Activated CD4-positive, alpha-beta T cell treated with anti-CD3 and anti-CD28 coated beads for 24 hours (primary cell): ENCODE measurements at regions not wholly inside any gene's neighbourhood (a gene's known extent, or its start where the extent isn't known, plus 50 kb on each side); places are given as distances from the start of the nearest gene placed in this dataset.
"Not testable (repeated sequence)": the region's sequence is repeated elsewhere in the genome, so short reads cannot be mapped to it uniquely, and the experiment has no call there.

Experiments
- DNase-seq, 2 donors: peaks; one replicate each; pipeline ENCODE4 v3.0.0-alpha.2; 2020; ENCODE audit warnings: low read depth in 2 of 2

- no peak for DNase-seq
Measured at GRCh38 chr13:70792121-70792520, 683.9 kb upstream of the KLHL1 start.

DNA sequence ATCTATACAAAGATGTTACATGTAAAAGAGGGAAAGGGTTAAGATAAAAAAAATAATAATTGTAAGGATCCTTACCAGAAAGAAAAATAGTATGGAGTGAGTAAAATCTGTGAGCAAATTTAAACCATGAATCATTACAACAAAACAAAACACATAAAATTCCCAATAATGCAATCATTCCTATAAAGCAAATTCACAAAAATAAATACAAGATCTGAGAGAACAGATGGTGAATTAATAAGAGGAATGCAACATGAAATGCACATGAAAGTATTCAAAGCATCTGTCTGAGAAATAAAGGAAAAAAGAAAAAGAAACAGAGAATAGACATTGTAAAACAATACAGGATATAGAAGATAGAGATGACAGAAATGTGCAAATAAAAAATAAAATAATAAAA is 681.5 kb upstream of the KLHL1 start:
- no peak for DNase-seq

DNA sequence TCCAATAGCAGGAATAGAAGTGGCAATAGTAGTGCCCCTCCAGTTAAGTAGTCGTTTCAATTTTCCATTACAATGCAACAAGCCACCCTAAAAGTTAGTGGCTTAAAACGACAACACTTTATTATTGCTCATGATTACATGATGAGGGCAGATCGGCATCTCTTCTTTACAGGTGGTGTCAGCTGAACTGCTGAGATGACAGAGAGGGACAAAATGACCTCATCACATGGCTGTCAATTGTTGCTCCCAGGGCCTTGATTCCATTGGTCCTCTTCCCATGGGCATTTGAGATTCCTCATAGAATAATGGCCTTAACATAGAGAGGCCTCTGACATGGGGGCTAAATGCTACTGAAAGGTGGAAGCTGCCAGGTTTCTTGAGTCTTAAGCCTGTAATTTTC is 679.8 kb upstream of the KLHL1 start:
- no peak for DNase-seq

DNA sequence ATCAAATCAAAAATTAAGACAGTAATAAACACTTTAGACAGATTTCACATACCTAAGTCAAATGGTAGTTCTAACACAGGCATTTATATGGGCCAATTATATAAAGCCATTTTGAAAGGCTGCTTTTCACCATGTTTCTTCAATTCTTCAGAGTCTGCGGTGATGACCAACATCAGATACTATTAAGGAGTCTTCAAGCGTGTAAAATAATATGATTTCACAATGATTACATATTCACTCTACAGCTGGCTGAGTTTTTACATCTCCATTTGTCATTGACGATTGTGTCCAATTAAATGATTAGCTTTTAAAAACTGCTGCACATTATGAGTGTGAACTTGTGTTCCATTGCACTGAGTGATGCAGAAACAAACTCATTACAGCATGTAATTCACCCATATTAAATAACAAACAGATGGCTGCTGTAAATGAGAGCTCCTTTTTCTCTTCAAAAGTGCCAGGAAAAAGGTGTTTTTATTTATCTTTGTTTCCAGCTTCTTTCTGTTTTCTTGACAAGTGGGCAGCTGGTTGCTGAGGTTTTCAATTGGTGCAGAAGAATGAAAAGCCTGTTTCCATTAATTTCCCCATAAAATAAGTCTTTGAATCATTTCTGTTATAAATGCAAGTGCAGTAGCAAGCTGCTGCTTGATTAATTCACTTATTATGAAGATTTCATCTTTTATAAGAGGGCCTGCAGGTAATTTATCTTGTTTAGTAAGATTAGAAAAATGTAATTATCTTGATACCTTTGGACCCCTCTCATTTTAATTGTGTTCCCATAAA is 676.1 kb upstream of the KLHL1 start:
- DNase-seq = no peak

DNA sequence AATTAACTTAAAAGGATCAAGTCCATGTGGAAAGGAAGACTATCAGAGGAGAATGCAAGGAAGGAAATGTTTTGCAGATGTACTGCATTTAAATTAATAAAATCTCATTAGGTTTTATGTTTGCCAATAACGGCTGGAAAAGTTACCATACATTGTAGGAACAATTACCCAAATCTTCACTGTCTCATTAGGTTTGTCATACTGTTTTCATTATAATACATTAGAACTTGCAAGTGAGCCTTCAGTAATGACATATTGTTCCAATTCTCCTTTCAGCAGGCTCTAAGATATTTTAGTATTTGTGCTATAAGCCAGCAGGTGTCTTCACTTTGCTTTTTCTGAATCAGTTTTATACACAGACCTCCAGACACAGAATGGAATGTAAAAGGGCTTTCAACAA is 661.6 kb upstream of the KLHL1 start:
- DNase-seq = no peak

DNA sequence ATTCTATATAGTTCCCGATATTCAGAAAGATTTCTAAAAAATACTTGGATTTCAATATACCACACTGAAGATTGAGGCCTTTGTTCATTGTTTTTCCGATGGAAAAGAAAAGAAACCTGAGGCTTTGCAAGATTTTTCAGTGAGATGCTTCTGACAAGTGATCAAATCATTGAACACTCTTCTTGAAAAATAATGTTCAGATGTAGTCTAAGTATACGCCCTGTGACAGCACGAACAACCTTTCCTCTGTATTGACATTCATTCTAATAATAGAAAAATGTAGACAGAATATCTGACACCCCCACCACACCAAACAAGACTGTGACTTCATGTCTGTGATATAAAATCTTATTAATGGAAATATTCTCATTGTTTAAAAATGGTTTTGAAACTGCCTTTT is 650.7 kb upstream of the KLHL1 start:
- DNase-seq = no peak

GRCh38 chr13:70756088-70756487 is 647.8 kb upstream of the KLHL1 start:
- no peak for DNase-seq

GRCh38 chr13:70755456-70755855 is 647.2 kb upstream of the KLHL1 start:
- DNase-seq = no peak

GRCh38 chr13:70747262-70747661 is 639.0 kb upstream of the KLHL1 start:
- no peak for DNase-seq

DNA sequence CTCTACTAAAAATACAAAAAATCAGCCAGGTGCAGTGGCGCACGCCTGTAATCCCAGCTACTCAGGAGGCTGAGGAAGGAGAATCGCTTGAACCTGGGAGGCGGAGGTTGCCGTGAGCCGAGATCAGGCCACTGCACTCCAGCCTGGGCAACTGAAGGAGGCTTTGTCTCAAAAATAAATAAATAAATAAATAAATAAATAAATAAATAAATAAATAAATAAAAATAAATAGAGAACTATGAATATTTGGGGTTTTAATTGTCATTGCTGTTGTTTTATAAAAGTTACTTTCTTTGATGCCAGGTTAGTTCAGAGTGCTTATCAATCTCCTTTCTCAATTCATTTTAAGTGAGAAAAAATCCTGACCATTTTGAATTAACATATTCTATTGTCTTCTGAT is 638.2 kb upstream of the KLHL1 start:
- DNase-seq = not testable (repeated sequence)

GRCh38 chr13:70736622-70737317 is 628.5 kb upstream of the KLHL1 start:
- no peak for DNase-seq

DNA sequence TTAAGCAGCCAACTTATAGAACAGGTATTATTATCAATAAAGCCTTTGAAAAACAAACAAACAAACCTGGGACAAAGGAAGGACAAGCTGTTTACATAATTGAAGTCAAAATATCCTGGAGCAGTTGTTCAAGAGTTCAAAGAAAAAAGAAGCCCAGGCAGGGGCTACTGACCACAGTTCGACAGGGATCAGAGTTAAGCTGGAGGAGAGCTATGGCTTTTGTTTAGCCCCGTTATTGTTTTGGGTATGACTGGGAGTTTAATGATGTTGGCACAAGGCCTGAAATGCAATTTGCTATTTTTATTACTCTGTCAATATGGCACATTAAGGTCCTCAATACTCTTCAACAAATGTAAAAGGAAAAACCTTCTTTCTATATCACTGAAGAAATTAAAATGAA is 624.4 kb upstream of the KLHL1 start:
- DNase-seq = no peak

DNA sequence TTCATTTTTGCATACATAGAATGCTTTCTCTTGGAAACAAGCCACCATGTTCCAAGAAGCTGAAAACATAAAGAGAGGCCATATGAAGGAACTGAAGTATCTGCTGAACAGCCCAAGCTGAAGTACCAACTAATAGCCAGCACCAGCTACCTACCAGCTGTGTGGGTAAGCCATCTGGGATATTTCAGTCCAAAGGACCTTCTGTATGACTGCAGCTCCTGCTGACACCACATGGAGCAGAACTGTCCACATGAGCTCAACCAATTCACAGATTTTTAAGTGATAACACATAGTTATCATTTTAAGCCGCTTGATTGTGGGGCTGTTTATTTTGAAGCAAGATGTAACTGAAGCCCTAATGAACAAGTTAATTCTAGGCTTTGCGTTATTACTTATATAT is 621.1 kb upstream of the KLHL1 start:
- DNase-seq = no peak

DNA sequence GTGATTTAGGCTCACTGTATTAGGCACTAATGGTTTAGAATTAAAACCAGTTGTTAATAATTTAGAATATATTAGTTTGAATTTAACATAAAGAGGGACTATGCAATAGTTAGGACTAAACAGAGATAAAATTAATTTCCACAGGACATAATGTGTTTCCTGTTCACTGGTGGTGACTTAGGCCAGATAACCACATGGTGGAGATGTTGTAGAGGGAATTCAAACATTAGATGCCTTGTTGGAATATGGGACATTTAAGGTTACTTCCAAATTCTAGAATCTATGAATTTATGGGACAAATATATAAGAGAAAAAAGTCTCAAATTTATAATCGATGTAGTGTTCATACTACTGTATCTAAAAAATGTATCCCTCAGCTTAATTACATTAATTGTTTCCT is 615.5 kb upstream of the KLHL1 start:
- no peak for DNase-seq

- no peak for DNase-seq
Measured at GRCh38 chr13:70720386-70720785, 612.1 kb upstream of the KLHL1 start.

DNA sequence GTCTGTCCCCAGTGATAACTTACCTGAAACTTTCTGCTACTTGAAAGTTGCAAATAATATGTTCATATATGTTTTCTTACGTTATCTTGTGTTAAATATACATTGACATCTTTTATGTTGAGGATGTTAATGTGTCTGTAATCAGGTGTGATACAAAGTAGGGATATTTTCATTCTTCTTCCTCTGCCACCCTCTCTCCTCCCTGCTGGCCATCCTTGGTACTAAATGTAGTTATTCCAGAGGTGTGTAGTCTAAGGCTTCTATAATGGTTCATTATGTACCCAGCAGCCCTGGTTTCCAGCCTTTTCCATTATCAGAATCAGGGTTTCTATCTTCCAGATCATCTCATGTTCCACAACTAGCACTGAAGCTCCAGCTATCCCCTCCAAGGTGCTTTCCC is 606.7 kb upstream of the KLHL1 start:
- no peak for DNase-seq

GRCh38 chr13:70708775-70709174 is 600.5 kb upstream of the KLHL1 start:
- no peak for DNase-seq

- DNase-seq = no peak
Measured at GRCh38 chr13:70703755-70704154, 595.5 kb upstream of the KLHL1 start.

GRCh38 chr13:70694996-70695715 is 586.9 kb upstream of the KLHL1 start:
- DNase-seq = no peak

DNA sequence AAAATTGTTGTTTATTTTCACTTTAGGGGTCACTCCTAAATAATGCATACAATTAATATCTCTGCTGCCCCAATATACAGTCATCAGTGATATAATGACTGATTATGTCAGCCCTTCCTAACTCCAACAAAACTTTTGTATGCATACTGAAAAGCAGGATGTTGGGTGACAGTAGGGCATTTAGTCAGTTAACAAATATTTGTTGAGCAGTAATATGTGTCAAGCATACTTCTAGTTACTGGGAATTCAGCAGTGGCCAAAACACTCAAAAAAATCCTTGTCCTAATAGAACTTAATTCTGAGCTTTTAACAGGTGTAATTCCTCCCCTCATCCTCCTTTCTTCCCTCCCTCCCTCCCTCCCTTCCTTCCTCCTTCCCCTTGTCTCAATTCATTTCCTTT is 560.7 kb upstream of the KLHL1 start:
- DNase-seq = no peak

GRCh38 chr13:70668293-70668692 is 560.0 kb upstream of the KLHL1 start:
- DNase-seq = no peak

GRCh38 chr13:70666883-70667556 is 558.8 kb upstream of the KLHL1 start:
- no peak for DNase-seq
